Transverse colon (tissue), 4 donors: ENCODE measurements at regions not wholly inside any gene's neighbourhood (a gene's known extent, or its start where the extent isn't known, plus 50 kb on each side); places are given as distances from the start of the nearest gene placed in this dataset.
A peak's percentile ranks its signal among the peaks of the same experiment; 100 is the strongest.

ENCODE experiments used
- DNase-seq: peaks from one replicate; pipeline ENCODE4 v3.0.0-alpha.2; 2019
- H3K27ac ChIP-seq, 4 donors: fragments of 200-600 bp; sonication (generic); 2 replicates each; pipeline ENCODE4 v1.5.1; 2016 to 2018; ENCODE audit warnings: inconsistent platforms in 4 of 4
- H3K27me3 ChIP-seq: fragments of 200-600 bp; sonication (generic); 2 replicates; pipeline ENCODE4 v1.5.1; 2017; ENCODE audit warnings: inconsistent platforms
- H3K36me3 ChIP-seq, 4 donors: fragments of 200-600 bp; sonication (generic); 2 replicates each; pipeline ENCODE4 v1.5.1; 2017 to 2019; ENCODE audit warnings: inconsistent platforms in 4 of 4
- H3K4me1 ChIP-seq, 4 donors: fragments of 200-600 bp; sonication (generic); 2 replicates each; pipeline ENCODE4 v1.5.1; 2017 to 2020; ENCODE audit warnings: inconsistent platforms in 4 of 4
- H3K4me3 ChIP-seq, 4 donors: fragments of 200-600 bp; sonication (generic); 1 replicate in 1 of 4; 2 replicates in 3 of 4; pipeline versions ENCODE4 v1.5.1 to v1.6.1; 2017 to 2019; ENCODE audit warnings: inconsistent platforms in 4 of 4
- H3K9me3 ChIP-seq, 2 donors: fragments of 200-600 bp; sonication (generic); 2 replicates each; pipeline ENCODE4 v1.5.1; 2017 to 2019; ENCODE audit warnings: inconsistent platforms in 2 of 2
- CTCF ChIP-seq, 5 experiments: fragments of 200-600 bp in 3 of 5; fragments of 450-650 bp in 2 of 5; sonication (generic) in 3 of 5; IDR thresholded peaks; 1 replicate in 2 of 5; 2 replicates in 3 of 5; pipeline ENCODE4 v1.5.1; 2016 to 2017; ENCODE audit warnings: antibody characterized with exemption in 5 of 5, inconsistent platforms in 3 of 5, mild to moderate bottlenecking in 2 of 5, moderate library complexity in 1 of 5
- EP300 ChIP-seq: sonication (generic); formaldehyde crosslinking; IDR thresholded peaks from one replicate; pipeline ENCODE4 v1.6.1; 2017; ENCODE audit warnings: antibody characterized with exemption, low read depth
- POLR2A ChIP-seq: fragments of 450-650 bp; IDR thresholded peaks from one replicate; pipeline ENCODE4 v1.6.1; 2016; ENCODE audit warnings: antibody characterized with exemption, mild to moderate bottlenecking, moderate library complexity
- POLR2AphosphoS5 ChIP-seq, 3 donors: sonication (generic); formaldehyde crosslinking; IDR thresholded peaks; one replicate each; pipeline ENCODE4 v1.6.1; 2016; ENCODE audit warnings: antibody characterized with exemption in 3 of 3
- WGBS, 2 donors: methylation state at CpG; one replicate each; pipeline ENCODE4 v1.1.5; 2018; ENCODE audit warnings: low coverage in 1 of 2; 5-methylcytosine and 5-hydroxymethylcytosine counted together
- in situ Hi-C, 4 donors: fragments of 200-750 bp; cut with MboI; loops; one replicate each; pipeline versions ENCODE4 v1.15.0 to v1.15.1; 2017; ENCODE audit warnings: low sequenced_read_pairs in 3 of 4, low pct_ligation_motif_present in 1 of 4, low pct_unique_long_range_greater_than_20kb in 1 of 4
- intact Hi-C: fragments of 100-400 bp; cut with DNase I; formaldehyde crosslinking; loops from one replicate; pipeline ENCODE4 v1.15.1; 2023; ENCODE audit warnings: low total_unique reads

DNA sequence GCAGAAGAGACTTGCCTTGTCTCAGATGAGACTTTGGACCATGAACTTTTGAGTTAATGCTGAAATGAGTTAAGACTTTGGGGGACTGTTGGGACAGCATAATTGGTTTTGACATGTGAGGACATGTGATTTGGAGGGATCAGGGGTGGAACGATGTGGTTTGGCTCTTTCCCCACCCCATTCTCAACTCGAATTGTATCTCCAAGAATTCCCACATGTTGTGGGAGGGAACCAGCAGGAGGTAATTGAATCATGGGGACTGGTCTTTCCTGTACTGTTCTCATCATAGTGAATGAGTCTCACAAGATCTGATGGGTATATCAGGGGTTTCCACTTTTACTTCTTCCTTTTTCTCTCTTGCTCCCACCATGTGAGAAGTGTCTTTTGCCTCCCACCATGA lies 229.7 kb upstream of the KCND2 start:
- 56% methylated on average over 2 of the region's 2 CpGs; no CpG with 5 or more reads in 1 of the 2 donors for WGBS, 2 donors

DNA sequence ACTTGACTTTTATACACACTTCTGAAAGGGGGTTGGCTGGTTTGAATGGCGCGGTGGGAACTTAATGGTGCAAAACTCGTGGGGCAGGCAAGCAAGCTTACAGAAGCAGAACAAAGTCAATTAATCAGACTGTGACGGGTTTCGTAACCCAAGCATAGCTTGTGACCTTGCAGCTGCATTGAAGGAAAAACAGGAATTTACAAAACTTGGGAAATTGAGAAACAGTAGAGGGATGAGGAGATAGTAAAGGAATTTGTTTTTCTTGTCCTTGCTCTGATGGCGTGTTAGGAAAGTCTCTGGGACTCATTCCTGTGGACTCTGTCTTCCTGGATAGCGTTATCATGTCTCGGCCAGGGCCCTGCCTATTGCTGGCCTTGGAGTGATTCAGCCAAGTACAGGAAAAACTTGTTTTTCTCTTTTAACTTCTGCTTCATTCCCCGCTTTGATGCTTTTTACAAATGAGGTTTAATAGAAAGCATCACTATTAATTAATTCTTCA lies 220.0 kb upstream of the KCND2 start:
- in situ Hi-C loops (no loop called here), intact Hi-C loops (no loop called here)
- no peaks in the 10 kb centered on the region for H3K36me3 ChIP-seq
- H3K9me3 ChIP-seq = no peaks in the 10 kb centered on the region
- TF ChIP-seq CTCF (IDR thresholded peaks at IDR 0.05) (no peak), POLR2AphosphoS5 (IDR thresholded peaks at IDR 0.05) (peak in 1 of 3 donors; percentile 42)
- no peaks in the 10 kb centered on the region for H3K4me1 ChIP-seq
- WGBS, 2 donors = 51 to 64% methylated on average over 5 to 9 of the region's 9 CpGs
- no peak overlapping the region for H3K4me3 ChIP-seq
- no peaks in the 10 kb centered on the region for H3K27me3 ChIP-seq
- H3K27ac ChIP-seq = peak overlapping the region in 1 of 4 donors; percentile 2
- peak; percentile 10 for DNase-seq

More for the DNA sequence above, 229.7 kb upstream of the KCND2 start:
- TF ChIP-seq POLR2AphosphoS5 (IDR thresholded peaks at IDR 0.05) (no peak), POLR2A (no peak), CTCF (IDR thresholded peaks at IDR 0.05) (no peak), EP300 (no peak)
- intact Hi-C loops (no loop called here), in situ Hi-C loops (no loop called here)
- H3K36me3 ChIP-seq = no peaks in the 10 kb centered on the region
- no peak for DNase-seq
- H3K4me3 ChIP-seq = no peak overlapping the region
- H3K27ac ChIP-seq = no peak overlapping the region
- no peaks in the 10 kb centered on the region for H3K9me3 ChIP-seq
- no peaks in the 10 kb centered on the region for H3K27me3 ChIP-seq
- no peaks in the 10 kb centered on the region for H3K4me1 ChIP-seq

DNA sequence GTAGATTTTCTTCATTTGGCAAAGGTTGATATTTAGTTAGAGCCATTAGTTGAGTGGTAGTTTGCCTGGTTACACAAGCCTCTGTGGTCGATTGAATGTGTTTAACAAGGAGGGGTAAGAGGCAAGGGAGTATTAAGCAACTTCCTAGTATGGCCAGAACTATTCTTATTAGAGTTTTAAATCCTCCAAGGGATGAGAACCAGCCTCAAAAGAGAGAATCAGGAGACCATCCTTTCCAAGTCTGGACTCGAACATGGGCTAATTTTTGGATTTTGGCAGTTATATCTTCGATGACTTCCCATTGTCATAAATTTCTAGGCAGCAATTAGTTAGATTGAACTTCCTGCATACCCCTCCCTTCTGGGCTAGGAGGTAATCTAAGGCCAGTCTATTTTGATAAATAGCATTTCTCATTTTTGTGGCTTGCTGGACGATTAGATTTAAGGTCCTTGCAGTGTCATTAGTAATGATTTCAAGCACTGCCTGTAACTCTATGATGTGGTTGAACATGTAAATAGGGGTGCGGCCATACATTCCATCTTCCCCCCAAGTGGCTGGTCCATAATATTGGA lies 219.5 kb upstream of the KCND2 start:
- TF ChIP-seq CTCF (IDR thresholded peaks at IDR 0.05) (no peak), EP300 (no peak), POLR2AphosphoS5 (IDR thresholded peaks at IDR 0.05) (no peak), POLR2A (no peak)
- in situ Hi-C loops = no loop called here
- no peaks in the 10 kb centered on the region for H3K36me3 ChIP-seq
- 35 to 60% methylated on average over 4 to 5 of the region's 5 CpGs for WGBS, 2 donors
- intact Hi-C loops = no loop called here
- DNase-seq = no peak
- no peaks in the 10 kb centered on the region for H3K4me1 ChIP-seq
- H3K27ac ChIP-seq = peak overlapping the region in 2 of 4 donors; percentile 2 to 43
- no peak overlapping the region for H3K4me3 ChIP-seq
- no peaks in the 10 kb centered on the region for H3K27me3 ChIP-seq
- H3K9me3 ChIP-seq = no peaks in the 10 kb centered on the region

DNA sequence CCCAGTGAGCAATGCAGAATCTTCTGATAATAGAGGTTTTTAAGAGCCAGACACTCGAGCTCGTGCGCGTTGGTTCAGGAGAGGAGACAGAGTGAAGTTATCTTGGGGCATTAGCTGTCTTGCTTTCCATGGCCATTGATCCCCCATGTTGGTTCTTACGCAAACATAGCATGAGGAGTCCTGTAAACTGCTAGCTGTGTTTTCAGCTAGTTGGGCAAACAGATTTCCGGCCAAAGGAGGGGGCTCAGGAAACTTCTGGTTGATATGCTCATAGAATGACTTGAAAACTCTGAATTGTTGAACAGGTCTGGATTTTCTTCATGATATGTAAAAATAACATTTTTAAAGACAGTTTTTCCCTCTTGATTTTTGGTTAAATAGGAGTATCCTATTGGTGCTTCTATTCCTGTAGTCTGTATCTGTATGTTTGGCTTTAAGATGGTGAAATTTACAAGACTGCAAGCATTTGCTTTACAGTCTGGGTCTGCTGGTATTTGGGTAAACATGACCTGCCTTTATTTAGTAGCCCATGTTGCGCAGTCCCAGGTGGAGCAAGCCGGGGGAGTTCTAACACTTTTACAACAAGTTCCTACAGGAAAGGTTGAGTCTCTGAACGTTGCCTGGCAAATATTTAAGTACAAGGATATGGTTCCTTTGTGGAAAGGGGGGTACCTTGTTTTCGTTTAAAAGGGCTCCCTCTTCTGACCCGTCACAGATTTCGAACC lies 218.4 kb upstream of the KCND2 start:
- intact Hi-C loops = no loop called here
- Histone ChIP-seq H3K9me3 (no peaks in the 10 kb centered on the region), H3K36me3 (no peaks in the 10 kb centered on the region), H3K27me3 (no peaks in the 10 kb centered on the region), H3K4me1 (no peaks in the 10 kb centered on the region), H3K4me3 (no peak overlapping the region), H3K27ac (peak overlapping the region in 1 of 4 donors; percentile 43)
- no peak for DNase-seq
- in situ Hi-C loops = no loop called here
- WGBS, 2 donors = 83% methylated on average over 10 to 12 of the region's 12 CpGs
- TF ChIP-seq POLR2A = no peak
- no peak for TF ChIP-seq EP300
- TF ChIP-seq CTCF (IDR thresholded peaks at IDR 0.05) = no peak
